Endothelial cell of umbilical vein (primary cell): ENCODE measurements at regions not wholly inside any gene's neighbourhood (a gene's known extent, or its start where the extent isn't known, plus 50 kb on each side); places are given as distances from the start of the nearest gene placed in this dataset.

ENCODE experiments used
- BruUV-seq: library from RNA; stranded (reverse); fragments of 400-500 nt; replicated peaks from 2 replicates; lab custom pipeline; 2021; lab: Mats Ljungman, UMichigan
- CTCF ChIA-PET: fragments of 300-600, 350-600 bp; sonication (Branson Sonifier 250); formaldehyde crosslinking; loops from one replicate; lab custom pipeline; 2021; ENCODE audit warnings: antibody characterized with exemption, inconsistent platforms; lab: Charles Lee
- POLR2A ChIA-PET: fragments of 300-600, 350-600 bp; sonication (Branson Sonifier 250); formaldehyde crosslinking; loops from one replicate; lab custom pipeline; 2021; ENCODE audit warnings: antibody characterized with exemption, inconsistent platforms; lab: Charles Lee
- DNase-seq: peaks from one replicate; pipeline ENCODE4 v3.0.0-alpha.2; 2011; ENCODE audit warnings: low read depth, low spot score
- FAIRE-seq: peaks from 2 replicates; lab custom pipeline; 2011; peaks lifted over from hg19 to GRCh38; lab: Jason Lieb, UNC
- H2AFZ ChIP-seq: 2 replicates; pipeline ENCODE4 v1.6.0; 2012; ENCODE audit warnings: low read depth, low read length, control low read depth, inconsistent platforms
- H3K27ac ChIP-seq: 2 replicates; pipeline ENCODE4 v1.5.1; 2011; ENCODE audit warnings: low read depth, mild to moderate bottlenecking, control low read depth, low read length, moderate library complexity; ENCODE audit not compliant: insufficient read depth
- H3K27me3 ChIP-seq, 2 experiments: 2 replicates each; pipeline versions ENCODE4 v1.6.0 to v1.6.1; 2011; ENCODE audit warnings: low read length in 2 of 2, mixed read lengths in 1 of 2; ENCODE audit not compliant: control insufficient read depth in 2 of 2, insufficient read depth in 2 of 2
- H3K36me3 ChIP-seq, 2 experiments: 2 replicates in 1 of 2; 3 replicates in 1 of 2; pipeline ENCODE4 v1.5.1; 2011; ENCODE audit warnings: low read length in 2 of 2, mild to moderate bottlenecking in 1 of 2, moderate library complexity in 1 of 2; ENCODE audit not compliant: control insufficient read depth in 2 of 2, insufficient read depth in 2 of 2; ENCODE audit errors: extremely low read depth in 1 of 2
- H3K4me1 ChIP-seq: 3 replicates; pipeline ENCODE4 v1.5.1; 2011; ENCODE audit warnings: mild to moderate bottlenecking, low read length; ENCODE audit not compliant: control insufficient read depth, insufficient read depth; ENCODE audit errors: extremely low read depth
- H3K4me2 ChIP-seq: 2 replicates; pipeline ENCODE4 v1.6.1; 2011; ENCODE audit warnings: low read length, control low read depth, mixed read lengths; ENCODE audit not compliant: insufficient read depth
- H3K4me3 ChIP-seq, 3 experiments: fragments of 200-600 bp in 1 of 3; sonication (generic), shearing (Covaris generic) in 1 of 3; replicated peaks in 1 of 3; 2 replicates each; pipeline ENCODE4 v1.5.1; 2011 to 2016; ENCODE audit warnings: control low read depth in 3 of 3, low read length in 3 of 3, mild to moderate bottlenecking in 2 of 3, inconsistent platforms in 1 of 3, low read depth in 1 of 3, moderate library complexity in 1 of 3; ENCODE audit not compliant: insufficient read depth in 1 of 3
- H3K79me2 ChIP-seq: 2 replicates; pipeline ENCODE4 v1.6.0; 2012; ENCODE audit warnings: low read length, inconsistent platforms; ENCODE audit not compliant: control insufficient read depth, insufficient read depth
- H3K9ac ChIP-seq: replicated peaks from 2 replicates; pipeline ENCODE3; 2011; ENCODE audit warnings: low read length, control low read depth; ENCODE audit not compliant: insufficient read depth; ENCODE audit errors: extremely low read depth
- H3K9me1 ChIP-seq: replicated peaks from 3 replicates; pipeline ENCODE4 v1.6.0; 2011; ENCODE audit warnings: mild to moderate bottlenecking, low read length; ENCODE audit not compliant: control insufficient read depth, insufficient read depth; ENCODE audit errors: extremely low read depth
- H3K9me3 ChIP-seq: replicated peaks from 2 replicates; pipeline ENCODE4 v1.5.1; 2012; ENCODE audit warnings: low read length, inconsistent platforms; ENCODE audit not compliant: control insufficient read depth, insufficient read depth
- H4K20me1 ChIP-seq: replicated peaks from 2 replicates; pipeline ENCODE3; 2011; ENCODE audit warnings: mild to moderate bottlenecking, low read length; ENCODE audit not compliant: control insufficient read depth, insufficient read depth; ENCODE audit errors: extremely low read depth
- EZH2 ChIP-seq: IDR thresholded peaks from 2 replicates; pipeline ENCODE4 v1.6.1; 2012; ENCODE audit warnings: borderline replicate concordance, low read depth, mild to moderate bottlenecking, moderate library complexity, low read length, inconsistent platforms; ENCODE audit not compliant: severe bottlenecking
- FOS ChIP-seq: IDR thresholded peaks from 2 replicates; pipeline ENCODE4 v1.6.1; 2011; ENCODE audit warnings: mild to moderate bottlenecking, low read length, moderate library complexity, borderline replicate concordance; ENCODE audit not compliant: insufficient read depth
- GATA2 ChIP-seq: IDR thresholded peaks from 2 replicates; pipeline ENCODE4 v1.7.0; 2011; ENCODE audit warnings: low read depth, mild to moderate bottlenecking, moderate library complexity, mixed read lengths, low read length; ENCODE audit not compliant: insufficient read length, insufficient read depth
- JUN ChIP-seq: IDR thresholded peaks from 2 replicates; pipeline ENCODE4 v1.6.1; 2011; ENCODE audit warnings: borderline replicate concordance, low read depth; ENCODE audit not compliant: insufficient read length, insufficient read depth
- MYC ChIP-seq: IDR thresholded peaks from one replicate; pipeline ENCODE4 v1.6.1; 2011; ENCODE audit warnings: mild to moderate bottlenecking, low read depth, low read length
- POLR2A ChIP-seq: IDR thresholded peaks from 2 replicates; pipeline ENCODE4 v1.6.1; 2012; ENCODE audit warnings: low read depth, mild to moderate bottlenecking, control low read depth, low read length
- POLR2AphosphoS5 ChIP-seq: IDR thresholded peaks from 2 replicates; pipeline ENCODE4 v1.6.1; 2012; ENCODE audit warnings: low read depth, mild to moderate bottlenecking, control low read depth, low read length, moderate library complexity; ENCODE audit not compliant: insufficient read depth
- dilution Hi-C: fragments of 300-500 bp; cut with MboI; formaldehyde crosslinking; loops from one replicate; pipeline ENCODE4 v1.15.0; 2019; ENCODE audit warnings: low sequenced_read_pairs; ENCODE audit not compliant: extremely low pct_ligation_motif_present
- intact Hi-C: fragments of 100-400 bp; cut with micrococcal nuclease; formaldehyde crosslinking; loops from one replicate; pipeline ENCODE4 v1.10.0; 2022
- TF ChIP-seq, protein P1 (sequence below): IDR thresholded peaks from 2 replicates; pipeline ENCODE4 v1.6.1; 2011; ENCODE audit not compliant: insufficient read depth, insufficient read length
- TF ChIP-seq, protein P2 (sequence below), 2 donors: IDR thresholded peaks; 1 replicate in 1 of 2; 2 replicates in 1 of 2; pipeline ENCODE4 v1.5.1; 2011; ENCODE audit warnings: low read length in 2 of 2, mild to moderate bottlenecking in 2 of 2, moderate library complexity in 2 of 2, control low read depth in 1 of 2, inconsistent platforms in 1 of 2, low read depth in 1 of 2; ENCODE audit not compliant: insufficient read depth in 1 of 2; ENCODE audit errors: extremely low read depth in 1 of 2

DNA sequence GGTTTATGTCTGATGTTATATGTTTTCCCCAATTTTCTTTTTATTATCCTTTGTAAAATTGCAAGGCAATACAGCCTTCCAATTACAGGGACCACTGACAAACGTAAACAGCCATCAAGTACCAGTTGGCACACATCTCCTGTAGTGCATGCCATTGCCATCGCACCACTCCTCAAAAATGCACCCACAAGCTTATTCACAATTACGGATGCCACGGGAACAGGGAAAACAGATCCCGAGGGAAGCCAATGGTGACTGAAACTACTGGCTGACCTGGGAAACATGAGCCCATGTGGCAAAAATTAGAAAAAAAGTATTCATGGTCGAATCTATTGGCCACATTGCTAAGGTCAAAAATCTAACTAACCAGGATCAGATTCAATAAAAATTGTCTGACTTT, 395.2 kb downstream of the PAX1 start:
- no peaks in the 10 kb centered on the region for H3K4me1 ChIP-seq
- CTCF ChIA-PET = no interaction called here

More for the DNA sequence above, 395.2 kb downstream of the PAX1 start:
- no peak overlapping the region for H3K4me3 ChIP-seq
- no peak overlapping the region for H3K9ac ChIP-seq
- POLR2A ChIA-PET = no interaction called here
- no peaks in the 10 kb centered on the region for H3K27me3 ChIP-seq
- intact Hi-C loops = no loop called here
- H2AFZ ChIP-seq = no peak overlapping the region
- TF ChIP-seq, protein P1, sequence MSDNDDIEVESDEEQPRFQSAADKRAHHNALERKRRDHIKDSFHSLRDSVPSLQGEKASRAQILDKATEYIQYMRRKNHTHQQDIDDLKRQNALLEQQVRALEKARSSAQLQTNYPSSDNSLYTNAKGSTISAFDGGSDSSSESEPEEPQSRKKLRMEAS = no peak
- TF ChIP-seq FOS (no peak), GATA2 (no peak), MYC (no peak), EZH2 (no peak), POLR2A (no peak), JUN (no peak), POLR2AphosphoS5 (no peak)
- TF ChIP-seq, protein P2, sequence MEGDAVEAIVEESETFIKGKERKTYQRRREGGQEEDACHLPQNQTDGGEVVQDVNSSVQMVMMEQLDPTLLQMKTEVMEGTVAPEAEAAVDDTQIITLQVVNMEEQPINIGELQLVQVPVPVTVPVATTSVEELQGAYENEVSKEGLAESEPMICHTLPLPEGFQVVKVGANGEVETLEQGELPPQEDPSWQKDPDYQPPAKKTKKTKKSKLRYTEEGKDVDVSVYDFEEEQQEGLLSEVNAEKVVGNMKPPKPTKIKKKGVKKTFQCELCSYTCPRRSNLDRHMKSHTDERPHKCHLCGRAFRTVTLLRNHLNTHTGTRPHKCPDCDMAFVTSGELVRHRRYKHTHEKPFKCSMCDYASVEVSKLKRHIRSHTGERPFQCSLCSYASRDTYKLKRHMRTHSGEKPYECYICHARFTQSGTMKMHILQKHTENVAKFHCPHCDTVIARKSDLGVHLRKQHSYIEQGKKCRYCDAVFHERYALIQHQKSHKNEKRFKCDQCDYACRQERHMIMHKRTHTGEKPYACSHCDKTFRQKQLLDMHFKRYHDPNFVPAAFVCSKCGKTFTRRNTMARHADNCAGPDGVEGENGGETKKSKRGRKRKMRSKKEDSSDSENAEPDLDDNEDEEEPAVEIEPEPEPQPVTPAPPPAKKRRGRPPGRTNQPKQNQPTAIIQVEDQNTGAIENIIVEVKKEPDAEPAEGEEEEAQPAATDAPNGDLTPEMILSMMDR (IDR thresholded peaks at IDR 0.05; ENCODE audit: extremely low read depth in 1 of 2, insufficient read depth in 1 of 2, low read depth in 1 of 2, low read length in 2 of 2) = no peak
- DNase-seq = no peak
- no peak overlapping the region for H3K4me2 ChIP-seq
- H4K20me1 ChIP-seq = no peaks in the 10 kb centered on the region
- no peaks in the 10 kb centered on the region for H3K36me3 ChIP-seq
- dilution Hi-C loops = no loop called here
- no peaks in the 10 kb centered on the region for H3K9me1 ChIP-seq
- H3K9me3 ChIP-seq = no peaks in the 10 kb centered on the region
- no peak overlapping the region for H3K27ac ChIP-seq
- no peaks in the 10 kb centered on the region for H3K79me2 ChIP-seq
- no peak for FAIRE-seq
- BruUV-seq = no TSS peak
